ENCODE measurements at regions not wholly inside any gene's neighbourhood (a gene's known extent, or its start where the extent isn't known, plus 50 kb on each side); places are given as distances from the start of the nearest gene placed in this dataset.

- DNase-seq = no peak
These were observed 111.0 kb downstream of the TFAP2A start for GRCh38 chr6:10303608-10304506.

- no peak for DNase-seq
These were observed 112.2 kb downstream of the TFAP2A start for GRCh38 chr6:10302566-10303235.

GRCh38 chr6:10300071-10300470, 114.8 kb downstream of the TFAP2A start:
- no peak for DNase-seq

GRCh38 chr6:10297832-10298231, 117.0 kb downstream of the TFAP2A start:
- no peak for DNase-seq

- no peak for DNase-seq
These were observed 136.1 kb downstream of the TFAP2A start for GRCh38 chr6:10278746-10279145.

GRCh38 chr6:10276660-10277287, 138.1 kb downstream of the TFAP2A start:
- no peak for DNase-seq

GRCh38 chr6:10276106-10276505, 138.8 kb downstream of the TFAP2A start:
- no peak for DNase-seq

- DNase-seq = no peak
These were observed 142.3 kb downstream of the TFAP2A start for GRCh38 chr6:10272591-10272990.

- no peak for DNase-seq
These were observed 142.9 kb downstream of the TFAP2A start for GRCh38 chr6:10271982-10272381.

GRCh38 chr6:10269814-10270472, 144.9 kb downstream of the TFAP2A start:
- no peak for DNase-seq

- DNase-seq = no peak
These were observed 146.1 kb downstream of the TFAP2A start for GRCh38 chr6:10268611-10269310.

- DNase-seq = no peak
These were observed 146.8 kb downstream of the TFAP2A start for GRCh38 chr6:10268111-10268510.

GRCh38 chr6:10266462-10266861, 148.4 kb downstream of the TFAP2A start:
- no peak for DNase-seq

- DNase-seq = no peak
These were observed 148.8 kb downstream of the TFAP2A start for GRCh38 chr6:10266061-10266460.

- DNase-seq = no peak
These were observed 152.4 kb downstream of the TFAP2A start for GRCh38 chr6:10262505-10262904.

- no peak for DNase-seq
These were observed 155.2 kb downstream of the TFAP2A start for GRCh38 chr6:10259671-10260070.

- no peak for DNase-seq
These were observed 156.5 kb downstream of the TFAP2A start for GRCh38 chr6:10258341-10258740.

GRCh38 chr6:10256113-10256690, 158.7 kb downstream of the TFAP2A start:
- DNase-seq = no peak

- DNase-seq = no peak
These were observed 164.1 kb downstream of the TFAP2A start for GRCh38 chr6:10250655-10251220.

GRCh38 chr6:10248378-10248843, 166.5 kb downstream of the TFAP2A start:
- no peak for DNase-seq

GRCh38 chr6:10237298-10238038, 177.4 kb downstream of the TFAP2A start:
- DNase-seq = no peak
